IPS-15b (cell line): ENCODE measurements at regions not wholly inside any gene's neighbourhood (a gene's known extent, or its start where the extent isn't known, plus 50 kb on each side); places are given as distances from the start of the nearest gene placed in this dataset.

ENCODE experiments used
- H3K27me3 ChIP-seq: one replicate; pipeline ENCODE4 v1.6.1; 2013; ENCODE audit warnings: low read length; ENCODE audit not compliant: control insufficient read depth, insufficient read depth
- H3K36me3 ChIP-seq: one replicate; pipeline ENCODE4 v1.6.1; 2013; ENCODE audit warnings: low read length; ENCODE audit not compliant: control insufficient read depth, insufficient read depth
- H3K4me1 ChIP-seq: one replicate; pipeline ENCODE4 v1.6.1; 2013; ENCODE audit warnings: mild to moderate bottlenecking, low read length; ENCODE audit not compliant: control insufficient read depth, insufficient read depth
- H3K4me3 ChIP-seq: one replicate; pipeline ENCODE4 v1.5.1; 2013; ENCODE audit warnings: low read depth, low read length
- H3K9ac ChIP-seq: one replicate; pipeline ENCODE4 v1.6.1; 2013; ENCODE audit warnings: low read depth, mild to moderate bottlenecking, low read length
- H3K9me3 ChIP-seq: one replicate; pipeline ENCODE4 v1.6.1; 2013; ENCODE audit warnings: mild to moderate bottlenecking, low read length; ENCODE audit not compliant: control insufficient read depth, insufficient read depth

DNA sequence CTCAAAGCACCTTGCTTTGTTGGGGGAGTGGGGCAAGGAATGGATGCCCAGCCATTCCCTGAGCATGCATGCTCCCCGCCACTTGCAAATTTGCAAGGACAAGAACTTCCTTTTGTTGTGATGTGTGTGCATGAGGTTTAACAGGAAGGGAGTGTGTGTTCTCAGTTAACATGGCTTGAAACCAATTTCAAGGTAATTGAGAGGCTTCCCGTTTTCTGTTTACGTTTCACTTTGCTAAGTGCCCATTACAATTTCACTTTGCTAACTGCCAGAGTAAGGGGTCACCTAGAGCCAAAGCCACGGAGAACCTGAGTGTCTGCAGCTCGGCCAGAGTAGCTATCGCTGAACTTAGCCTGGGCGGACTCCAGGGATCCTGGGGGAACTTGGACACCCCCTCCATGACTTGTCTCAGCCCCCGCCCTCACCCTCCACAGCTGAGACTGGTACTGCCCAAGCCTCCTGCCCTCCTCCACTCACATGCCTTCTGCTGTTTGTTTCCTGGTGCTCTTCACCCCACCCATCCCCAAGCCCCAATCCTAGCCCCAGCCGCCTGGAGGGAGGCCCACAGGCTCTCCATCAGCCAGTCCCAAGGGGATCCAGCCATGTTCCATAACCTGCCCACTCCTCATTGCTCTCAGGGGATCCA lies 53.6 kb upstream of the LAPTM4A start:
- Histone ChIP-seq H3K9me3 (peaks cover 4% of the 10 kb centered on the region), H3K36me3 (no peaks in the 10 kb centered on the region), H3K9ac (no peak overlapping the region), H3K27me3 (peaks cover 11% of the 10 kb centered on the region), H3K4me1 (no peaks in the 10 kb centered on the region), H3K4me3 (no peak overlapping the region)

DNA sequence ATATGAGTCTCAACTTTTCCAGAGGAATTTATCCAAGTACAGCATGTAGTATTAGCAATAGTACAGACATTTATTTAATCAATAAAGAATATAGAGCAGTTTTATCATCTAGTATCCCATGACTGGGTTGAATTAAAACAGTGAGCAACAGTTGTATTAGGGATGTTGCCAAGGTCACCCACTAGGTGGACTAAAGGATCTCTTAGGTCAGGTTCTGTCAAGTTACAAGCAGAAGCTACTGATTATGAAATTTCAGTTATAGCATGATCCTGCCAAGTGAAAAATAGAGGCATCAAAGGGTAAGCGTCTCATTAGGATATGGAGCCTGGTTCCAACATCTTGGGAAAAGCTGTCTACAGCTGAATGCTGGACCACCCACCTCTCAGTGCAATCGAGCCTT lies 52.1 kb upstream of the LAPTM4A start:
- Histone ChIP-seq H3K36me3 (no peaks in the 10 kb centered on the region), H3K9me3 (peaks cover 4% of the 10 kb centered on the region), H3K4me3 (no peak overlapping the region), H3K4me1 (no peaks in the 10 kb centered on the region), H3K27me3 (peaks cover 11% of the 10 kb centered on the region), H3K9ac (no peak overlapping the region)
